ENCODE measurements at regions not wholly inside any gene's neighbourhood (a gene's known extent, or its start where the extent isn't known, plus 50 kb on each side); places are given as distances from the start of the nearest gene placed in this dataset.

GRCh38 chr14:49362916-49363315 is 223.3 kb downstream of the RPS29 start:
- TF ChIP-seq POLR2A (IDR thresholded peaks at IDR 0.05) (no peak), CTCF (IDR thresholded peaks at IDR 0.05) (no peak), POLR2AphosphoS5 (IDR thresholded peaks at IDR 0.05) (no peak)
